GM19463 (cell line): ENCODE measurements at regions not wholly inside any gene's neighbourhood (a gene's known extent, or its start where the extent isn't known, plus 50 kb on each side); places are given as distances from the start of the nearest gene placed in this dataset.

Experiments
- ATAC-seq: cut with Tn5 transposase; IDR thresholded peaks from one replicate; pipeline ENCODE4 v1.9.1; 2021; ENCODE audit warnings: mild to moderate bottlenecking, moderate library complexity; ENCODE audit not compliant: unreplicated experiment

DNA sequence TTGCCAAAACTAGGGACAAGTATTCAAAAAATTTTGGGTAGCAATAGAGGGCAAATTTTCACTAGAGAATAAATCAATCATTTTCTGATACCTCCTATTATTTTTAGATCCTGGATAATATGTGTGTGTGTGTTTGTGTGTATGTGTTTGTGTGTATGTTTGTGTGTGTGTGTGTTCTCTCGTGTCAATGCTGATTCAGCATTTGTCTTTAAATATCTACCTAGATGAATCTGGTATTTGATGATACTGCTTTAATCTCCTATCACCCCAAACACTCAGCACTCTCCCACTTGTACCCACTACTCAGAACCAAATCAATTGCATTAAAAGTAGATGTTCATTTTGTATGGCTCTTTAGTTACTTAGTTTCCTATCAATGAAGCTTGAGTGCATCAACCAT lies 101.3 kb upstream of the NPFFR2 start:
- no peak for ATAC-seq

- no peak for ATAC-seq
Observed at GRCh38 chr4:71932941-71933340, 98.9 kb upstream of the NPFFR2 start.

DNA sequence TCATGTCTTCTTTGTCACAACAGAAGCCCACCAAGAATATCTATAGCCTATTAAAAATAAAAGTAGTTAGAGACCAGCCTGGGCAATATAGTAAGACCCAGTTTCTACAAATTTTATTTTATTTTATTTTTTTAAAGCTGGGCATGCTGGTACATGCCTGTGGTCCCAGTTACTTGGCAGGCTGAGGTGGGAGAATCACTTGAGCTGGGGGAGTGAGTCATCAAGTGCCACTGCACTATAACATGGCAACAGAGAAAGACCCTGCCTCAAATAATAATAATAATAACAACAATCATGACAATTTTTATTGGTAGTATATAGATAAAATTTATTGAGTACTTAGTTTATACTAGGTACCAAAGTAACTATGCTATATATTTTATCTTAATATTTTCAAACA lies 93.0 kb upstream of the NPFFR2 start:
- ATAC-seq, result no peak

DNA sequence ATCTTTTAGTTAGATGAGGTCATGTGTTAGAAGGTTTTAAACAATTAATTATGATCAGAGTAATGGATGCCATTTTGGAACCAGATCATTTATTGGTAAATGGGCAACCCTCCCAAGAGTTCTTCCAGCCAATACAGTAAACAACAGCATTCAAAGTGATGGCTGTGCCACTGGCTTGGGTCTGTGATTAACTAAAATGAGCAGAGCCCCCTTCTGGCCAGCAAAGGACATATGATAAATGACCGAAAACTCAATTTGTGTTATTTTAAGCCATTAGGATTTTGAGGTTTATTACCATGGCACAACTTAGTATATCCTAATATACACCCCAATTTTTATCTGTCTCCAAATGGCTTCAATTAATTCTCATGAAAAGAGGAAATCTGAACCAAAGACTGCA lies 90.8 kb upstream of the NPFFR2 start:
- ATAC-seq, result no peak

DNA sequence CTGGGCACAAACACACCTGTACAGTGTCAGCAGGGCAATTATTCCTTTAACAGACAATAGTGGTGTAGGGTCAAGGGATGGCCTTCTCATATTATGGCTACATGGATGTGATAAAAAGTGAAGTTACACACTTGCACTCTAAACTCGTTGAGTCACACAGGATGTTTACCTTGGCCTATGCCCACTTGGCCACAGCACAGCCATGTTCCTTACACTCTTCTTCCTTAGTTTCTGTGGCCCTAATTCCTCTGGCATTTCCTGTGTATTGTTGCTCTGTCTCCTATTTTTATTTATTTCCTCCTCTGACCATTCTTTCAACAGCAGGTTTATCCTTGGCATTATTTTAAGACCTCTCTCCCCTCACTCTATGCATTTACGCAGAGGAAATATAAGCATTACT lies 86.8 kb upstream of the NPFFR2 start:
- no peak for ATAC-seq

DNA sequence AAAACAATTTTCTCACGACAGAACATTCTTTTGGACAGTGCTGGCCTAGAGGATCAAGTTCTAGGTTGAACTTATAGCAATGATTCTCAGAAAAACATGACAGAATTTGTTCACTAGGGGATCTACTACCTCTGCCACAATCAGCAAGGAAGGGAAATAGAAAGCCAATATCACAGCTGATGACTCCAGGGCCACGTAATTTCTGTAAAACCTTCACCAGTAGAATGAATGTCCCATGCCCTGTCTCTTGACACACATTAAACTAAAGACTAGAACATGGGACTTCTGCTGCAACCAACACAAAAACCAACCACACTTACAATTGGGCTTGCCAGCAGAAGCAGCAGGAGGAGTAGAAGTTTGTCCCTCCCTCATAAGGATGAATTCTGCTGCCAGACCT lies 86.0 kb upstream of the NPFFR2 start:
- ATAC-seq, result no peak

- ATAC-seq, result no peak
Observed at GRCh38 chr4:71958978-71959377, 72.8 kb upstream of the NPFFR2 start.

DNA sequence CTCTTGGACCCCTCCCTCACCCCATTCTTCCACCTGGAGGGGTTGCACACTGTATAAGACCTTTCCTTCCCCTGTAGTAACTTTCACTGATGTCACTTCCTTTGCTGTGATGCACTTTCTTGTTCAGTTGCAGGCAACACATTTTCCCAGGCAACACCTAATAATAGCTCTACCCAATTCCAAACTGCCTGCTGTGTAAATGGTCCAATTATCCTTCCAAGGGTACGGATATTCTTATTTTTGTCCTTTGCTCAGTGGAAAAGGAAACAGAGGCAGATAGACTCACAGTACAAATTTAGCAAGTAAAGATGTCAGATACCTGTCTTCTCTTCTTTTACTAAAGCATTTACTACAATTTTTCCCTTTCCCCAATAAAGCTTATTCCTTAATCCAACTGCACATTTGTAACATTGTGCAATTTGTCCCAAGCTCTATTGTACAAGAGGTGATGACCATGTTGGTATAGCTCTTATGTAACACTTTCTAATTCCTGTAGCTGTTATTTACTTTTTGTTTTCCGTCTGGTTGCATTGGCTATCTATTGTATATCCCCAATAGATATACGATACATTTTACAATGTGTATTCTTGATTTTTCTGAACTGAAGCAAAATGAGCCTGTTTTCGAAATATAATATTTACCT lies 69.1 kb upstream of the NPFFR2 start:
- ATAC-seq, result no peak

- ATAC-seq, result no peak
Observed at GRCh38 chr4:71974681-71975080, 57.1 kb upstream of the NPFFR2 start.

DNA sequence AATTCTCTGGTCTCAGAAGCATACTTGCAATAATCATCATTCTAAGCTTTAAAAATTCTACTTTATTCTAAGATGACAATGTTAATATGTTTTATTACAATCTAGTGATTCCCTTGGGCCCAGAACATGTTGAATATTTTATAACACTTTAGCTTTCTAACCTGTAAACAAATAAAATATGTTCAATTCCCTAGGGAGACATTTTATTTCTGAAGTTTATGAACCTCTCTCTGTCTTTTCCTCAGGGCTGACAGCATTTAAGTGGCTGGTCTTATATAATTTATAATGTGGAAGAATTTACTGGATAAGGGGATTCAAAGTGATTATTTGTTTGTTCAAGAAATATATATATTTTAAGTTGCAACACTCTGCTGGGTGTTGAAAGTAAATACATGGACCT lies 55.3 kb upstream of the NPFFR2 start:
- ATAC-seq, result no peak

GRCh38 chr4:71978210-71978835 lies 53.5 kb upstream of the NPFFR2 start:
- no peak for ATAC-seq

GRCh38 chr4:71980976-71981375 lies 50.8 kb upstream of the NPFFR2 start:
- ATAC-seq, result no peak
